Right atrium auricular region (tissue), 2 donors: ENCODE measurements at regions not wholly inside any gene's neighbourhood (a gene's known extent, or its start where the extent isn't known, plus 50 kb on each side); places are given as distances from the start of the nearest gene placed in this dataset.

Source experiments
- DNase-seq: peaks from one replicate; pipeline ENCODE4 v3.0.0-alpha.2; 2019; ENCODE audit warnings: low spot score
- H3K27ac ChIP-seq, 2 donors: fragments of 200-600 bp; sonication (generic); 1 replicate in 1 of 2; 2 replicates in 1 of 2; pipeline ENCODE4 v1.5.1; 2016 to 2019
- H3K27me3 ChIP-seq, 2 donors: fragments of 200-600 bp; sonication (generic); one replicate each; pipeline versions ENCODE4 v1.5.1 to v1.6.0; 2017 to 2019
- H3K36me3 ChIP-seq: fragments of 200-600 bp; sonication (generic); one replicate; pipeline ENCODE4 v1.5.1; 2016
- H3K4me1 ChIP-seq, 2 donors: fragments of 200-600 bp; sonication (generic); one replicate each; pipeline versions ENCODE4 v1.5.1 to v1.6.0; 2017 to 2019
- H3K4me3 ChIP-seq, 2 donors: fragments of 200-600 bp; sonication (generic); 1 replicate in 1 of 2; 2 replicates in 1 of 2; pipeline ENCODE4 v1.5.1; 2017 to 2019; ENCODE audit warnings: mild to moderate bottlenecking in 1 of 2, moderate library complexity in 1 of 2
- H3K9me3 ChIP-seq, 2 donors: fragments of 200-600 bp; sonication (generic); one replicate each; pipeline ENCODE4 v1.5.1; 2019
- TF ChIP-seq, protein P1 (sequence below), 2 donors: fragments of 200-600 bp; sonication (generic); IDR thresholded peaks; one replicate each; pipeline ENCODE4 v1.5.1; 2019; ENCODE audit warnings: antibody characterized with exemption in 2 of 2

DNA sequence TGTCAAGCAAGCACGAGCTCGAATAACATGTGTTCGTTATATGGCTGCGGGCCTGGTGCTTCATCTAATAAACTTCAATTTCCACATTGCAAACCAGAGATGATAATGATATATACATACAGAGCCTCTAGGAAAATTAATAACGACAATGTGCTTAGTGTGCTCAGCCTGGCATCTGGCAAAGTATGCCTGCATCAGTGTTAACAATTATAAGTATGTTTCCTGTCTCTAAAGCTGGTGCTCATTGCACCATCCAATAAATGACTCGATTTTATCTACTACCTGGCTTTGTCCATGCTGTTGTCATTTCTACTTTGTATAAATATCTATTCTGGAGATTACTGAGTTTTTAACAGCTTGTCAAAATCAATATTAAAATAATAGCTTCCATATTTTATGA is 1402.6 kb downstream of the MRPL39 start:
- Histone ChIP-seq H3K27me3 (no peaks in the 10 kb centered on the region), H3K4me3 (no peak overlapping the region), H3K4me1 (no peaks in the 10 kb centered on the region), H3K9me3 (no peaks in the 10 kb centered on the region), H3K27ac (no peak overlapping the region), H3K36me3 (no peaks in the 10 kb centered on the region)
- TF ChIP-seq, protein P1, sequence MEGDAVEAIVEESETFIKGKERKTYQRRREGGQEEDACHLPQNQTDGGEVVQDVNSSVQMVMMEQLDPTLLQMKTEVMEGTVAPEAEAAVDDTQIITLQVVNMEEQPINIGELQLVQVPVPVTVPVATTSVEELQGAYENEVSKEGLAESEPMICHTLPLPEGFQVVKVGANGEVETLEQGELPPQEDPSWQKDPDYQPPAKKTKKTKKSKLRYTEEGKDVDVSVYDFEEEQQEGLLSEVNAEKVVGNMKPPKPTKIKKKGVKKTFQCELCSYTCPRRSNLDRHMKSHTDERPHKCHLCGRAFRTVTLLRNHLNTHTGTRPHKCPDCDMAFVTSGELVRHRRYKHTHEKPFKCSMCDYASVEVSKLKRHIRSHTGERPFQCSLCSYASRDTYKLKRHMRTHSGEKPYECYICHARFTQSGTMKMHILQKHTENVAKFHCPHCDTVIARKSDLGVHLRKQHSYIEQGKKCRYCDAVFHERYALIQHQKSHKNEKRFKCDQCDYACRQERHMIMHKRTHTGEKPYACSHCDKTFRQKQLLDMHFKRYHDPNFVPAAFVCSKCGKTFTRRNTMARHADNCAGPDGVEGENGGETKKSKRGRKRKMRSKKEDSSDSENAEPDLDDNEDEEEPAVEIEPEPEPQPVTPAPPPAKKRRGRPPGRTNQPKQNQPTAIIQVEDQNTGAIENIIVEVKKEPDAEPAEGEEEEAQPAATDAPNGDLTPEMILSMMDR (IDR thresholded peaks at IDR 0.05): no peak
- DNase-seq: no peak

DNA sequence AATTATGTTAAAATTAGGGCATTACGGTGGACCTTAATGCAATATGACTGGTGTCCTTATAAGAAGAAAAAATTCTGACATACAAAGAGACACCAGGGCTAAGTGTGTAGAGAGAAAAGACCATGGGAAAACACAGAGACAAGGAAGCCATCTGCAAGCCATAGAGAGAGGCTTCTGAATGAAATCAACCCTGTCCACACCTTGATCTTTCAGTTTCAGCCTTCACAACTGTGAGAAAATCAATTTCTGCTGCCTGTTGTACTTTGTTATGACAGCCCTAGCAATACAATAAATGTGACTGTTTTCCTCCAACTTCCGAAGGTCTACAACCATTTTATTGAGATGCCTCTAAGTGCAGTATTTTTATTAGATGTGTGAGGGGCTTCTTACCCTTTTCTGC is 1407.2 kb downstream of the MRPL39 start:
- Histone ChIP-seq H3K36me3 (no peaks in the 10 kb centered on the region), H3K27ac (no peak overlapping the region), H3K9me3 (no peaks in the 10 kb centered on the region), H3K4me1 (no peaks in the 10 kb centered on the region), H3K4me3 (no peak overlapping the region), H3K27me3 (no peaks in the 10 kb centered on the region)
- no peak for DNase-seq
- TF ChIP-seq, protein P1 (IDR thresholded peaks at IDR 0.05): no peak

DNA sequence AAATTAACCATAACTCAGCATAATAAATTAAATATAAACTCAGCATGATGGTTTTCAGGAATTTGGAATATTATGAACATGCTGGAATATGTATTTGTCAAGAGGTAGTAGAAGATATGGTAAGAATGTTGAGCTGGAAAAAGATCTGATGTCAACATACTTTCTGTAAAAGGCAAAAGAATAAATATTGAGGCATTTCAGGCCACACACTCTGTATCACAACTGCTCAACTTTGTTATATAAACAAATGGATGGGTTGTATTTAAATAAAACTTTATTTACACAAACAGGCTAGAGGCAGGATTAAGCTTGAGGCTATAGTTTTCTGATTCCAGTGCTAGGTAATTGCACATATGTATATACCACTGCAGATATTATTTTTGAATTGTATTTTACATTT is 1409.4 kb downstream of the MRPL39 start:
- no peak for DNase-seq
- no peak overlapping the region for H3K4me3 ChIP-seq

DNA sequence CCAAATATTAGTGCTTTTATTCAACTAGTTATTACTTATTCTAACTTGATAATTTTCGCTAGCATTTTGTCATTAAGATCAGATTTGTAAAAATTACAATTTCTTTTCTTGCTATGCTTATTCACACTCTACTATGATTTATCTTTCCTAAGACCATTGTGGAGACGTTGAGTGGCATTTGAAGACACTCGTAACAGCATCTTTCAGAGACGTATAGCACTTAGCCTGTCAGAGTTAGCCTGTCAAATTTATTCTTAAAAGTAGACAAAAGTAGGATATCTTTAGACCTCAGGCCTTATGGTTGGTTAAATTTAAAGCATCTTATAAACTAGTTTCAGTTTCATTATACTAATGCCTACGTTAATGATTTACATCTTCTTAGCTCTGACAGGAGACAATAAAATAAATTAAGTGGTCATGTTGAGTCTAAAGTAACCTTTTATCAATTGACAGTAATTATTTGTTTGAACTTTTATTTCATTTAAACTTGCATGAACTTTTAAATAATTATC is 1410.1 kb downstream of the MRPL39 start:
- H3K36me3 ChIP-seq: no peaks in the 10 kb centered on the region
- TF ChIP-seq, protein P1 (IDR thresholded peaks at IDR 0.05): no peak
- no peak overlapping the region for H3K27ac ChIP-seq
- no peaks in the 10 kb centered on the region for H3K27me3 ChIP-seq
- H3K4me3 ChIP-seq: no peak overlapping the region
- no peaks in the 10 kb centered on the region for H3K9me3 ChIP-seq
- H3K4me1 ChIP-seq: no peaks in the 10 kb centered on the region
- DNase-seq: no peak

More for the DNA sequence above, 1409.4 kb downstream of the MRPL39 start:
- no peaks in the 10 kb centered on the region for H3K27me3 ChIP-seq
- no peaks in the 10 kb centered on the region for H3K36me3 ChIP-seq
- TF ChIP-seq, protein P1 (IDR thresholded peaks at IDR 0.05): no peak
- no peaks in the 10 kb centered on the region for H3K4me1 ChIP-seq
- no peak overlapping the region for H3K27ac ChIP-seq
- H3K9me3 ChIP-seq: no peaks in the 10 kb centered on the region

DNA sequence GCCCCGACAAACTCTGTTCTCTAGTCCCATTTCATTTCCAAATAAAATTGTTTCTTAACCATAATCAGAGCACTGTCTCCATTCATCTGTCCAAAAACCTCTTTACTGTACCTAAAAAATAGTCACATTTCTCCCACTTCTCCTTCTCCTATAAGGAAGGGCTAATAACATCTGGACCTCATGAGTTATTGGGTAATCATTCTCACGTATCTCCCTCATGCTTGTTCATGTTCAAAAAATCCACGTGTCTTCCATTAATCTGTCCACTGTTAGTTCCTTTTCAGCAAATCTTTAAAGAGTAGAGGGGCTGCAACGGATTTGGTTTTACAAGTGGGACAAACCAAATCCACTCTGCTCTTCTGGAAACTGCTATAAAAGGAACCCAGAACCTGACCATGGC is 1418.8 kb downstream of the MRPL39 start:
- Histone ChIP-seq H3K36me3 (no peaks in the 10 kb centered on the region), H3K27ac (no peak overlapping the region)
- TF ChIP-seq, protein P1 (IDR thresholded peaks at IDR 0.05): no peak

DNA sequence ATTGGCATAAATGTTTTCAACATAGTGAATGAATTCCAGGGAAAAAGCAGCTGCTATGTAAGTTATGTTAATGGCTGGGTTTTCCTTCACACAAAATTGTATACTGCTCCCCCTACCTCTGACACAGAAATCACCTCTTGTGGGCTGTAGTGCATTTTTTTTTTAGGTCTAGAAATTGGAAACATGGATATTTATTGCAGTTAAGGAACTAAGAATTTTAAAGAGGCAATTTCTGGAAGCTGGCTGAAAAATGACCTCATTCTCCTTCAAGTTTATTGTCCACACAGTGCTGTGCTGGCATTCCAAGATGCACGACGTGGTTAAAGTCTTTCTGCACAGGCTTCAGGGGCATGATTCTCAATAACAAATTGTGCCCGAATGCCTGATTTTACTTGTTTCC is 1424.2 kb downstream of the MRPL39 start:
- no peak for DNase-seq
- Histone ChIP-seq H3K4me3 (no peak overlapping the region), H3K9me3 (peaks cover 0 to 12% of the 10 kb centered on the region in 2 donors), H3K27ac (no peak overlapping the region), H3K4me1 (no peaks in the 10 kb centered on the region), H3K27me3 (no peaks in the 10 kb centered on the region), H3K36me3 (no peaks in the 10 kb centered on the region)
- TF ChIP-seq, protein P1 (IDR thresholded peaks at IDR 0.05): no peak

More for the DNA sequence above, 1418.8 kb downstream of the MRPL39 start:
- H3K4me1 ChIP-seq: no peaks in the 10 kb centered on the region
- H3K4me3 ChIP-seq: no peak overlapping the region
- H3K27me3 ChIP-seq: no peaks in the 10 kb centered on the region
- no peak for DNase-seq
- no peaks in the 10 kb centered on the region for H3K9me3 ChIP-seq
